NAMALWA (cell line): ENCODE measurements at regions not wholly inside any gene's neighbourhood (a gene's known extent, or its start where the extent isn't known, plus 50 kb on each side); places are given as distances from the start of the nearest gene placed in this dataset.
"Not testable (repeated sequence)": the region's sequence is repeated elsewhere in the genome, so short reads cannot be mapped to it uniquely, and the experiment has no call there.

Experiments
- DNase-seq: peaks from one replicate; pipeline ENCODE4 v3.0.0-alpha.2; 2015; ENCODE audit warnings: low spot score

DNA sequence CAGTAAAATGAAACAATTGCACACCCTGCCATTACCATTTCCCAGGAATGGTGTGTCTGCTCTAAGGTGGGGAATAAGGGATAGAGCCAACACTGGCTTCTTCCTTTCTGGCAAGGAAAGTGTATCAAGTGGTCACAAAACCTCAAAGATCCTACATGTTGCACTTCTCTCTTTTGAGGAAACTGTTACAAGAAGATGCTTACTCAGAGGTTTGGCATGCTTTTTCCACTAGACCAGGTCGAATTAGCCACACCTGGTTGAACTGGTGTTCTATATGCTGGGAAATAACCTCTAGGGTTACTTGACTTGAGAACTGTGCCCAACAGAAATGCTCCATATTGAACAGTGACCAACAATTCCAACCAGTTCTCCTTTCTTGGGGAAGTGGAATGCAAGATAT, 102.9 kb downstream of the LRRN1 start:
- no peak for DNase-seq

DNA sequence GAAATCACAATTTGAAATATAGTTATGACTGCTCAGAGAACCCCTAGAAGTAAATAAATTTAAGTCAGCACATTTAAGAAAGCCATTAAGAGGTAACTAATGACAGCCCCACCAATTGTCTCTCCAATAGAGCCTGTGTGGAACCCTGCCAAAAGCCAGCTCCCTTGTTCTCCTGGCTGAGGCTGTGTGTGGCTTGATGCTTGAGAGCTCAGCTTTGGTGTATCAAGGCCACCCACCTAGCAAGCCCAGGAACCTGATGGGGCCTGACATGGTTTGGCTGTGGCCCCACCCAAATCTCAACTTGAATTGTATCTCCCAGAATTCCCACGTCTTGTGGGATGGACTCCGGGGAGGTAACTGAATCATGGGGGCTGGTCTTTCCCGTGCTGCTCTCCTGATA, 106.9 kb downstream of the LRRN1 start:
- DNase-seq: no peak

DNA sequence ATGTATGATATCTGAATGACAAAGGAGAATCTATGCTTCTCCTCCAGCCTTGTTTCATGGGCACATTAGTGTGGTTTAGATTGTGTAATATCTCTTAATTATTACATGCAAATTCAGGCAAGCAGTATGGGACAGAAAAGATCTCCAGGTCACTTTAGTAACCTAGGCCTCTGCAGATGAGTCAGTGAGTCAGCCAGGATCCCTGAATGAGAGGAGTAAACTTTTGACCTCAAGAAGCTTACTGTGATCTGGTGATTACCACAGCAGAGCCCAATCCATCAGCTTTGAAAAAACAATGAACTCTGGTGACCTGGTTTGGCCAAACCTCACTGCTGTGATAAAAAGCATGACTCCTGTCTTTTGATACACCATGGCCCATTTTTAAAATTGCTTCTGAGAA, 107.8 kb downstream of the LRRN1 start:
- no peak for DNase-seq

DNA sequence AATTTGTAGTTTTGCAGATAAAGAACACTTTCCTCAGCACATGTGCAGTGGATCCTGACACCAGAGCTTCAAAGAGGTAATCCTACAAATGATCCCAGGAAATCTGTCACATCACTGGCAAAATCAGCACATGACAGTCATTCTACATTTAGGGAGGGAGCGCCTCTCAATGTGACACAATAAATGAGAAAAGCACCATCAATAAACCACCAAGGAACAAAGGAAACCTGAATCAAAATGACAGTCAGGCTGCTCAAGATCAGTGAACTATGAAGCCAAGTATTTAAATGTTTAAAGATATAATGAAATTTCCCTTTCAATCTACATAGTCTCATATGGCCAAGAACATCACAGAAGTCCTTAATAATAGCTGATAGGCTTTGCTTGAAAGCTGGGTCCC, 119.5 kb downstream of the LRRN1 start:
- DNase-seq: no peak

DNA sequence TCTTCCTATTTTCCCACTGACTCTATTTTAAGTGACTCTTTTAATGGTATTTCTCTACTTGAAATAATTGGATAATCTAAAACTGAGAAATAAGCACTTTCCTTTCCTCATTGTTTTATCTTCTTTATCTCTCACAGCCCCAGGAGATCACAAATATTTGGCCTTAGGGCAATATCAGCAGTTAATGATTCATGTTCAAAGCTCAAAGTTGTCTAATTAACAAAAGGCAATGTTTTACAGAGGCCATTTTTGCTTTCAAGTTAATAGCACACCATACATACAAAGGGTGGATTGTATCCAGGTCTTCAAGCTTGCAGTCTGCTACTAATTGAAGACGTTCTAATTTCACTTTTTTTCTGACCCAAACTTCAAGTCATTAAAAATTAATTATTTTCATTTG, 120.1 kb downstream of the LRRN1 start:
- no peak for DNase-seq

GRCh38 chr3:3923619-3924018, 124.4 kb downstream of the LRRN1 start:
- DNase-seq: no peak

- DNase-seq: no peak
Observed at GRCh38 chr3:3927198-3927597, 128.0 kb downstream of the LRRN1 start.

GRCh38 chr3:3927965-3928364, 128.7 kb downstream of the LRRN1 start:
- no peak for DNase-seq

GRCh38 chr3:3941380-3941779, 142.1 kb downstream of the LRRN1 start:
- not testable (repeated sequence) for DNase-seq

GRCh38 chr3:3951071-3951470, 151.8 kb downstream of the LRRN1 start:
- DNase-seq: no peak

DNA sequence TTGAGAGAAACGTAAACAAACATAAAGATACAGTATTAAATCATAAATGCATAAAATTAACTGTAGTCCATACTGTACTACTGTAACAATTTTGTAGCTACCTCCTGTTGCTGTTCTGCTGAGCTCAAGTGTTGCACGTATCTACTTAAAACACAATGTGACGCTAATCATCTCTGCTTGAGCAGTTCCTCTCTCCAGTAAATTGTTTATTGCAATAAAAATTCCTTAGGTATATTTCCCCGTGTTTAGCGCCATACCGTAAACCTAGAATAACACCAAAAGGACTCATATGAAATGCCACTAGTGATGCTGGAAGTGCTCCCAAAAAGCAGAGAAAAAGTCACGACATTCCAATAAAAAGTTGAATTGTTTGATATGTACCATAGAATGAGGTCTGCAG, 152.3 kb downstream of the LRRN1 start:
- DNase-seq: no peak

DNA sequence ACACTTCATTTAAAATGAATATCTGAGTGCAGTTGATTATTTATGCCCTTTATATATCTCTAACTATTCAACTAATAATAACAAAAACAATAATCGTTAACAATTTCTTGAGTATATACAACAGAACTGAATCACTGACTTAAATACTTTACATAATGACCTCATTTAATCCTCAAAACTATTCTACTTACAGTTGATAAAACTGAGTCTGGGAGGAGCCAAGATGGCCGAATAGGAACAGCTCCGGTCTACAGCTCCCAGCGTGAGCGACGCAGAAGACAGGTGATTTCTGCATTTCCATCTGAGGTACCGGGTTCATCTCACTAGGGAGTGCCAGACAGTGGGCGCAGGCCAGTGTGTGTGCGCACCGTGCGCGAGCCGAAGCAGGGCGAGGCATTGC, 163.6 kb downstream of the LRRN1 start:
- not testable (repeated sequence) for DNase-seq

GRCh38 chr3:3984053-3984452, 184.8 kb downstream of the LRRN1 start:
- DNase-seq: no peak

DNA sequence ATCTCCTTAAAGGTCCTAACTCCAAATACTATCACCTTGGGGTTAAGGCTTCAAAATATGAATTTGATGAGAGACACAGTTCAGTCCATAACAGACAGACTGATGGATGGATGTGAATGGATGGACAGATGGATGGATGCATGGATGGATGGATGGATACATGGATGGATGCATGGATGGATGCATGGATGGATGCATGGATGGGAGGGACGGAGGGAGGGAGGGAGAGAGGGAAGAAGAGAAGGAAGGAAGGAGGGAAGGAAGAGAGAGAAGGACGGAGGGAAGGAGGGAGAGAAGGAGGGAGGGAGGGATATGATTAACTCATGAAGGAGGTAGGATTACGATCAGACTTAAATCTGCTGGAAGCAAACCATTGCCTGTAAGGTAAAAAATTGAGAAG, 192.4 kb downstream of the LRRN1 start:
- DNase-seq: no peak

DNA sequence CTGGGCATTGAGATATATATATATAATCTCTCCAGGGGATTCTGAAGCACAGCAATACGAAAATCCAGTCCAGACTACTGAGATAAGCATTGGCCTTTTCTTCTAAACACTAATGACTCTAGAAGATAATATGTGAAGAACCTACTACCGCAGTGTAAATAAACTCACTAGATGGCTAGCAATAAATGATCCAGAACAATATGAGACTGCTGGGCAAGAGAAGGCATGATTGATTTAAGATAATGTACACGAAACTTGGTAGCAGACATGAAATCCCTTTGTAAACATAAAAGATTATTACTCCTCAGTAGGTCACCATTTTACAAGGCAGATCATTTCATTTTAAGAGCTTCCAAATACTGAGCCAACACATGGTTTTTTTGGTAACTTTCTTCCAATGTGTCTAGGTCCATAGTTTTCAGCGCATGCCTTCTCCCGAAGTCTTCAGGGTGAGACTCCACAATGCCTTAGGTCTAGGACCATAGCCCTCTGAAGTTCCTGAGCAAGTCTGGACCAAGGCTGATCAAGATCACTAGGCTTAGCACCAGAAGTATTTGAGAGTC, 193.2 kb downstream of the LRRN1 start:
- DNase-seq: no peak

- DNase-seq: peak; percentile 81
Observed at GRCh38 chr3:3998140-3998922, 199.1 kb downstream of the LRRN1 start.

DNA sequence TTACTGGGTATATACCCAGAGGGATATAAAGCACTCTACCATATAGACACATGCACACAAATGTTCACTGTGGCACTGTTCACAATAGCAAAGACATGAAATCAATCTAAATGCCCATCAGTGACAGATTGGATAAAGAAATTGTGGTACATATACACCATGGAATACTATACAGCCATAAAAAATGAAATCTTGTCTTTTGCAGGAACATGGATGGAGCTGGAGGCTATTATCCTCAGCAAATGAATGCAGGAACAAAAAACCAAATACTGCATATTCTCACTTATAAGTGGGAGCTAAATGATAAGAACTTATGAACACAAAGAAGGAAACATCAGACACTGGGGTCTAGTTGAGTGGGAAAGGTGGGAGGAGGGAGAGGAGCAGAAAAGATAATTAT, 200.1 kb downstream of the LRRN1 start:
- not testable (repeated sequence) for DNase-seq

DNA sequence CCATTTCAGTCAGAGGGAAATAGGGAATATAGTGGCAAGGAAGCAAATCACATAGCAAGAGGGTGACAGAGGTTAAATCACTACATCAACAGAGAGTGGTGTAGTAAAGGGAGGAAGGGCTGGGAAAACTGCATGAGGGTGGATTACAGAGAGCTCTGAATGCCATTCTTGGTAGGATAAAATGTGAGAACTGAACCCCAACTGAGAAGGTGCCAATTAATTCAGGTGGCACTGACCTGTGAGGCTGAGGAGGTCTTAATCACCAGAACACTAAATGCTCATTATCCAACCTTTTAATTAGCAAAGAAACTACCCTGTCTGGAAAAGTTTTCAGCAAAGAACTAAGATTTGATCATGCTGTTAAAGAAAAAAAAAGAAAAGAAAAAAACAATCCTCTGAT, 202.7 kb downstream of the LRRN1 start:
- DNase-seq: no peak

DNA sequence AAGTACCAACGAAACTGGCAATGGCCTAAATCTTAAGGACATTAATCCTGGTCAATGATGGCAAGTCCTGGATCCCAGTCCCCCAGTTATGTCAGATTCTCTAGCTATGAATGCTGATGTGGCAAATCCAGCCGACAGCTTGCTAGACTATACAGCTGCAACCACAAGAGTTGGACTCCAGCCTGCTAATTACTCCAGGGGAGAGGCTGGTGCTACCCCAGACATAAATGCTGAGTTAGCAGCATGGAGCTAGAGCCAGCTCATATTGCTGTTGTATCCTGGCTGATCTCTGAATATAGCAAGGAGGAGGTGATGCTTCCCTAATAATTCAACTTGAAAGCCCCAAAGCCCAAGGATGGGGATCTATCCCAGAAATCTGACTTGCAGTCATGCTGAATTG, 207.1 kb downstream of the LRRN1 start:
- DNase-seq: no peak

DNA sequence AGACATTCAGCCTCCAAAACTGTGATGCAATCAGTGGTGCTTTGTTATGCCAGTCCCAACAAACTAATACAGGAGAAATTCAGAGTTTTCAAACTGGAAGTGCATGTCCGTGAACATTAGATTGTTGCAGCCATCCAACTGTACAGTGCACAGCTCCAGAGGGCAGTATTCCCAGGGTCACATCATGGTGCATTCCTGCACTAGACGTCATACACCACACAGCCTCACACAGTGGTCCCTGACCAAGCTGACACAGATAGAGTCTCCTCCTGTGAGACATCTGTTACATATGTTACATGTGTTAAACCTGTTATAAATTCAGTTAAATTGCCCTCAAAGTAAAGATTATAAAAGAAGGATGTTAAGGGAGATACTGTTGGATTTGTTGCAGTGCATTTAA, 209.0 kb downstream of the LRRN1 start:
- no peak for DNase-seq

DNA sequence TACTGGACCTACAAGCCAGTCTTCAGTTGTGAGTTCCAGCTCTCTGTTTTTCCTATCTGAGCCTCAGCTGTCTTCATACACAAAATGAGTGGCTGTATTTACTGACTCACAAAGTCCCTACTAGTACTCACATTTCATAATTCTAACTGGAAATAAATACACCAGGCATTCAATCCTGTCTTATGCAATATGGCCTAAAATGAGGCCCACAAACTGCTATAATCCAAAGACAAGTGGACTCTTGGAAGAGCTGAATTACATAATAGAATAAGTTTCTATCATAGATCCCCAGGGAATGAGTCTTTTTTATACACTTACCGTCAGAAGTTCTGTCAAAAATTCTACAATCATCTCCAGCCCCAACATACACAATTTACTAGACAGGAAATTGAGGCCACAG, 211.9 kb downstream of the LRRN1 start:
- DNase-seq: no peak

DNA sequence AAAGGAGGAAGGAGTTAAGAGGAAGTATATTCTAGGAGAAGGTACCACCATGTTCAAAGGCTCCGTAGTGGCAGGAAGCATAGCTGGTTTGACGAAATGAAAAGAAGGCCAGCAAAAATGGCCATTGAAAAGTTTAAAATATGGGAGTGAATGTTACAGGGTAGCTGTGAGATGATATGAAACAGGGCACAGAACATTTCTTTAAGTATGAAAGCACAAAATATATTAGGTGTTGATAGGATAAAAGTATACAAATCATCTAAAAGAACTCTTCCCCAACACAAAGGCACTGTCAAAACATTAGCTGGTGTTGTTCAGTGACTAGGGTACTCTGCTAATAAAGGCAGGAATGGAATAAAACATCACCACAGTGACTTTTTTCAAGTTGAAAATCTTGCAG, 216.2 kb downstream of the LRRN1 start:
- no peak for DNase-seq

- DNase-seq: no peak
Observed at GRCh38 chr3:4019501-4019900, 220.3 kb downstream of the LRRN1 start.

DNA sequence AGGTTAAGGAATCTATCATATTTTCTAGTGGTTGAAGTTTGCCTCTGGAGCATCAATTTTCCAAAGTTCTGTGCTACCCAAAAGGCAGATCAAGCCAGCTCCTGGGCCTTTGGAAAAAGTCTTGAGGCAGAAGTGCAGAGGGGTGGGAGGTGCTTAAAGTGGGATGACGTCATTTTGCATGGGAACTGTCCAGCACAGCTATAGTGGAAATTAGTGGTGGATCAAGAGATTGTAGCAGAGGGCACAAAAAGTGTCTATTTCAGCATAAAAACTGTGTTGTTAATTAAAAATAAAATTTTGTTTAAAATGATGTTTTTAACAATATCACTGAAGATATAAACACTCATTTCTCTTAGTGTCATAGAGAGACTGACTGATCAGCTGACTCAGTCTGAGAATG, 221.9 kb downstream of the LRRN1 start:
- DNase-seq: no peak
